ENCODE measurements at regions not wholly inside any gene's neighbourhood (a gene's known extent, or its start where the extent isn't known, plus 50 kb on each side); places are given as distances from the start of the nearest gene placed in this dataset.

- no peak overlapping the region for H3K27ac ChIP-seq (ENCODE audit: low read depth, low read length)
- H3K27me3 Mint-ChIP-seq, result peaks cover 0 to 2% of the 10 kb centered on the region in 2 donors
- H3K4me1 Mint-ChIP-seq, result peaks cover 7 to 12% (median 11%) of the 10 kb centered on the region in 4 donors
- peaks cover 11% of the 10 kb centered on the region for H3K4me1 ChIP-seq (ENCODE audit: insufficient read depth, low read length)
- POLR2A ChIA-PET (ENCODE audit: partially characterized antibody), result interaction anchor here (0.8 kb wide), 1 partner anchor 267 kb away, joined by 6 read pairs; no protein-coding TSS in a partner anchor
- peak in 3 of 5 donors; percentile 0 to 6 (median 6) for DNase-seq
- intact Hi-C loops (cut with micrococcal nuclease), result loop anchor here (5.0 kb wide), 1 partner anchor 390 kb away; no protein-coding TSS in a partner anchor
- no peak overlapping the region for H3K4me3 ChIP-seq (ENCODE audit: low read length in 2 of 2)
- H3K27ac Mint-ChIP-seq, result peak overlapping the region in 4 of 7 donors; percentile 1 to 49 (median 21)
- peaks cover 0 to 6% (median 0%) of the 10 kb centered on the region in 8 donors for H3K9me3 Mint-ChIP-seq
- H3K36me3 ChIP-seq (ENCODE audit: insufficient read depth, low read length), result no peaks in the 10 kb centered on the region
- no peaks in the 10 kb centered on the region for H3K36me3 Mint-ChIP-seq
- H3K27me3 ChIP-seq (ENCODE audit: insufficient read depth, low read length), result no peaks in the 10 kb centered on the region
- H3K4me3 Mint-ChIP-seq, result no peak overlapping the region
- CTCF ChIA-PET (ENCODE audit: partially characterized antibody), result interaction anchor here (0.6 to 3.5 kb wide), 20 partner anchors 8 to 734 kb away, joined by 3 to 23 read pairs (median 4); no protein-coding TSS in a partner anchor
- no peaks in the 10 kb centered on the region for H3K9me3 ChIP-seq (ENCODE audit: control insufficient read depth in 1 of 2, low read length in 2 of 2)
These were observed 112.1 kb downstream of the UTP18 start for GRCh38 chr17:51372345-51373004.

DNA sequence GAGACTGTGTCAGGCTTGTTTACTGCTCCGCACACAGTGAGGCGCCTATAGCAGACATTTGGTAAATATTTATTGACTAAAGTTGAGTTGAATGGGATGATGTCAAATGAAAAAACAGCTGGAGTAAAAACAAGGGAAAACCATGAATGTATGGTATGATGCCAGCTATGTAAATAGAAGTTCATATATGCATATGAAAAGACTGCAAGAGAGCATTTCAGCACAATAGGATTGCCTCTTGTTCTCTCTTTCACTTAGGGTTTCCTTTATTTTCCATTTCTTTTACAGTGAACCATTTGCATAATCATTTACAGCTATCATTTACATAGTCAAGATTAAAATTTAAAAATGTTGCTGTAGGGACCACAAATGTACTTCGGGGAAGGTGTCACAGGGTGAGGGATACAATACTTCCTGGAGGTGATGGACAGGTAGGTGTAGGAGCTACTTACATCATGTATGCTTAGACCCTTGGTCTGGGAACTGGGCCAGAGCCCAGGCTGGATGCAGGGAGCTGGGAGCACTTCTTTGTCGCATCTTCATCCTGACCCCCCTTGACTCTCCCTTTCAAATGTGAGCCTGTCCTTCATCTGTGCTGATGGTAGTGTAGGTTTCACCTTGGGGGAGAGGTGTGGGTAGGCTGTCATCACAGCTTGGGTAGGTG is 113.3 kb downstream of the UTP18 start:
- no peak for DNase-seq
- H3K4me3 ChIP-seq (ENCODE audit: low read length in 2 of 2), result no peak overlapping the region
- peaks cover 7 to 12% (median 11%) of the 10 kb centered on the region in 4 donors for H3K4me1 Mint-ChIP-seq
- peaks cover 0 to 2% of the 10 kb centered on the region in 2 donors for H3K27me3 Mint-ChIP-seq
- H3K27me3 ChIP-seq (ENCODE audit: insufficient read depth, low read length), result no peaks in the 10 kb centered on the region
- no peak overlapping the region for H3K4me3 Mint-ChIP-seq
- peaks cover 11% of the 10 kb centered on the region for H3K4me1 ChIP-seq (ENCODE audit: insufficient read depth, low read length)
- no peaks in the 10 kb centered on the region for H3K36me3 ChIP-seq (ENCODE audit: insufficient read depth, low read length)
- H3K36me3 Mint-ChIP-seq, result no peaks in the 10 kb centered on the region
- H3K9me3 ChIP-seq (ENCODE audit: control insufficient read depth in 1 of 2, low read length in 2 of 2), result no peaks in the 10 kb centered on the region
- ChIA-PET CTCF (ENCODE audit: partially characterized antibody) (interaction anchor here (0.9 to 1.4 kb wide), 2 partner anchors 62 to 167 kb away, joined by 3 to 5 read pairs; no protein-coding TSS in a partner anchor), POLR2A (ENCODE audit: partially characterized antibody) (no interaction called here)
- intact Hi-C loops (cut with micrococcal nuclease), result loop anchor here (5.0 kb wide), 1 partner anchor 389 kb away; no protein-coding TSS in a partner anchor
- no peak overlapping the region for H3K27ac Mint-ChIP-seq
- H3K9me3 Mint-ChIP-seq, result peaks cover 0 to 6% (median 0%) of the 10 kb centered on the region in 8 donors
- H3K27ac ChIP-seq (ENCODE audit: low read depth, low read length), result no peak overlapping the region

GRCh38 chr17:51374209-51374608 is 113.9 kb downstream of the UTP18 start:
- Mint-ChIP-seq H3K4me1 (peaks cover 7 to 12% (median 11%) of the 10 kb centered on the region in 4 donors), H3K36me3 (no peaks in the 10 kb centered on the region), H3K9me3 (peaks cover 0 to 6% (median 0%) of the 10 kb centered on the region in 8 donors), H3K27ac (no peak overlapping the region), H3K27me3 (peaks cover 0 to 2% of the 10 kb centered on the region in 2 donors), H3K4me3 (no peak overlapping the region)
- ChIA-PET POLR2A (ENCODE audit: partially characterized antibody) (no interaction called here), CTCF (ENCODE audit: partially characterized antibody) (interaction anchor here (1.4 to 1.6 kb wide), 2 partner anchors 61 to 733 kb away, joined by 3 to 5 read pairs; no protein-coding TSS in a partner anchor)
- no peaks in the 10 kb centered on the region for H3K36me3 ChIP-seq (ENCODE audit: insufficient read depth, low read length)
- no peak for DNase-seq
- no peaks in the 10 kb centered on the region for H3K27me3 ChIP-seq (ENCODE audit: insufficient read depth, low read length)
- intact Hi-C loops (cut with micrococcal nuclease), result loop anchor here (5.0 kb wide), 1 partner anchor 388 kb away; no protein-coding TSS in a partner anchor
- no peak overlapping the region for H3K4me3 ChIP-seq (ENCODE audit: low read length in 2 of 2)
- H3K9me3 ChIP-seq (ENCODE audit: control insufficient read depth in 1 of 2, low read length in 2 of 2), result no peaks in the 10 kb centered on the region
- H3K4me1 ChIP-seq (ENCODE audit: insufficient read depth, low read length), result peaks cover 11% of the 10 kb centered on the region
- H3K27ac ChIP-seq (ENCODE audit: low read depth, low read length), result no peak overlapping the region

- Histone ChIP-seq H3K27ac (ENCODE audit: low read depth, low read length) (no peak overlapping the region), H3K9me3 (ENCODE audit: control insufficient read depth in 1 of 2, low read length in 2 of 2) (no peaks in the 10 kb centered on the region), H3K4me3 (ENCODE audit: low read length in 2 of 2) (no peak overlapping the region), H3K4me1 (ENCODE audit: insufficient read depth, low read length) (peaks cover 11% of the 10 kb centered on the region), H3K27me3 (ENCODE audit: insufficient read depth, low read length) (no peaks in the 10 kb centered on the region), H3K36me3 (ENCODE audit: insufficient read depth, low read length) (no peaks in the 10 kb centered on the region)
- ChIA-PET CTCF (ENCODE audit: partially characterized antibody) (interaction anchor here (1.6 kb wide), 1 partner anchor 731 kb away, joined by 3 read pairs; no protein-coding TSS in a partner anchor), POLR2A (ENCODE audit: partially characterized antibody) (no interaction called here)
- H3K36me3 Mint-ChIP-seq, result no peaks in the 10 kb centered on the region
- H3K4me1 Mint-ChIP-seq, result peaks cover 7 to 12% (median 11%) of the 10 kb centered on the region in 4 donors
- intact Hi-C loops (cut with micrococcal nuclease), result no loop called here
- H3K4me3 Mint-ChIP-seq, result no peak overlapping the region
- no peak for DNase-seq
- peaks cover 0 to 6% (median 0%) of the 10 kb centered on the region in 8 donors for H3K9me3 Mint-ChIP-seq
- no peak overlapping the region for H3K27ac Mint-ChIP-seq
- H3K27me3 Mint-ChIP-seq, result no peaks in the 10 kb centered on the region
These were observed 115.4 kb downstream of the UTP18 start for GRCh38 chr17:51375771-51376170.

GRCh38 chr17:51376739-51377138 is 116.4 kb downstream of the UTP18 start:
- Histone ChIP-seq H3K4me1 (ENCODE audit: insufficient read depth, low read length) (peaks cover 9% of the 10 kb centered on the region), H3K27ac (ENCODE audit: low read depth, low read length) (no peak overlapping the region), H3K9me3 (ENCODE audit: control insufficient read depth in 1 of 2, low read length in 2 of 2) (no peaks in the 10 kb centered on the region), H3K4me3 (ENCODE audit: low read length in 2 of 2) (no peak overlapping the region), H3K27me3 (ENCODE audit: insufficient read depth, low read length) (no peaks in the 10 kb centered on the region), H3K36me3 (ENCODE audit: insufficient read depth, low read length) (no peaks in the 10 kb centered on the region)
- Mint-ChIP-seq H3K9me3 (peaks cover 0 to 5% (median 0%) of the 10 kb centered on the region in 8 donors), H3K4me3 (no peak overlapping the region), H3K27ac (no peak overlapping the region), H3K4me1 (peaks cover 5 to 9% (median 8%) of the 10 kb centered on the region in 4 donors), H3K27me3 (no peaks in the 10 kb centered on the region), H3K36me3 (no peaks in the 10 kb centered on the region)
- DNase-seq, result no peak
- ChIA-PET POLR2A (ENCODE audit: partially characterized antibody) (no interaction called here), CTCF (ENCODE audit: partially characterized antibody) (no interaction called here)
- intact Hi-C loops (cut with micrococcal nuclease), result no loop called here

- ChIA-PET CTCF (ENCODE audit: partially characterized antibody) (interaction anchor here (3.2 kb wide), 1 partner anchor 10 kb away, joined by 17 read pairs; no protein-coding TSS in a partner anchor), POLR2A (ENCODE audit: partially characterized antibody) (no interaction called here)
- H3K36me3 Mint-ChIP-seq, result no peaks in the 10 kb centered on the region
- Histone ChIP-seq H3K36me3 (ENCODE audit: insufficient read depth, low read length) (no peaks in the 10 kb centered on the region), H3K27me3 (ENCODE audit: insufficient read depth, low read length) (no peaks in the 10 kb centered on the region), H3K9me3 (ENCODE audit: control insufficient read depth in 1 of 2, low read length in 2 of 2) (no peaks in the 10 kb centered on the region), H3K4me3 (ENCODE audit: low read length in 2 of 2) (no peak overlapping the region), H3K27ac (ENCODE audit: low read depth, low read length) (no peak overlapping the region), H3K4me1 (ENCODE audit: insufficient read depth, low read length) (no peaks in the 10 kb centered on the region)
- H3K4me1 Mint-ChIP-seq, result no peaks in the 10 kb centered on the region
- intact Hi-C loops (cut with micrococcal nuclease), result no loop called here
- no peaks in the 10 kb centered on the region for H3K9me3 Mint-ChIP-seq
- no peak overlapping the region for H3K4me3 Mint-ChIP-seq
- no peak for DNase-seq
- H3K27me3 Mint-ChIP-seq, result peaks cover 0 to 3% of the 10 kb centered on the region in 2 donors
- no peak overlapping the region for H3K27ac Mint-ChIP-seq
These were observed 120.9 kb downstream of the UTP18 start for GRCh38 chr17:51381262-51381661.

DNA sequence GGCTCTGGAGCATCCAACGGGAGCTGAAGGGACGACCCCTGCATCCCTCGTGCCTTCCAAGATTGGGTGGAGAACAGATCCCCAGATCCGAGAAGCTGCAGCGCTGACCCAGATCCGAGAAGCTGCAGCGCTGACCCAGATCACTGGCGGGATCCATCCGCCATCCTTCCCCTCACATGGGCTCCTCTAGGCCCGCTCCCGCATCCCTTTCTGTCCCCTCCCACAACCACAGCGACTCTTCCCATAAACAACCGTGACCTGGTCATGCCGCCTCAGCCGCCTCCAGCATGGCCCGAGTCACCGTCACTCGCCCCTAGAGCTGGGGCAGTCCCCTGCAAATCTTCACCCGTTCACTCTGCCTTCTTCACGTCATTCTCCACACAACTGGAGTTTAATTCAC is 124.9 kb downstream of the UTP18 start:
- H3K36me3 ChIP-seq (ENCODE audit: insufficient read depth, low read length), result no peaks in the 10 kb centered on the region
- ChIA-PET CTCF (ENCODE audit: partially characterized antibody) (interaction anchor here (1.1 kb wide), 1 partner anchor 13 kb away, joined by 4 read pairs; no protein-coding TSS in a partner anchor), POLR2A (ENCODE audit: partially characterized antibody) (no interaction called here)
- DNase-seq, result no peak
- no peaks in the 10 kb centered on the region for H3K9me3 ChIP-seq (ENCODE audit: control insufficient read depth in 1 of 2, low read length in 2 of 2)
- no peaks in the 10 kb centered on the region for H3K36me3 Mint-ChIP-seq
- no peak overlapping the region for H3K27ac ChIP-seq (ENCODE audit: low read depth, low read length)
- no peak overlapping the region for H3K27ac Mint-ChIP-seq
- peaks cover 10 to 12% of the 10 kb centered on the region in 2 donors for H3K27me3 Mint-ChIP-seq
- no peaks in the 10 kb centered on the region for H3K9me3 Mint-ChIP-seq
- no peak overlapping the region for H3K4me3 ChIP-seq (ENCODE audit: low read length in 2 of 2)
- H3K4me1 ChIP-seq (ENCODE audit: insufficient read depth, low read length), result no peaks in the 10 kb centered on the region
- no peak overlapping the region for H3K4me3 Mint-ChIP-seq
- intact Hi-C loops (cut with micrococcal nuclease), result no loop called here
- no peaks in the 10 kb centered on the region for H3K27me3 ChIP-seq (ENCODE audit: insufficient read depth, low read length)
- no peaks in the 10 kb centered on the region for H3K4me1 Mint-ChIP-seq

Measured in CD4-positive, alpha-beta memory T cell (primary cell).